Lower leg skin (tissue), 4 donors: ENCODE measurements at regions not wholly inside any gene's neighbourhood (a gene's known extent, or its start where the extent isn't known, plus 50 kb on each side); places are given as distances from the start of the nearest gene placed in this dataset.

Experiments
- DNase-seq, 2 donors: peaks; one replicate each; pipeline ENCODE4 v3.0.0-alpha.2; 2019; ENCODE audit warnings: low spot score in 2 of 2
- H3K4me3 ChIP-seq: fragments of 200-600 bp; sonication (generic); 2 replicates; pipeline ENCODE4 v1.5.1; 2017; ENCODE audit warnings: mild to moderate bottlenecking, low read depth; ENCODE audit not compliant: poor library complexity, severe bottlenecking
- CTCF ChIP-seq, 3 donors: fragments of 450-650 bp; IDR thresholded peaks; one replicate each; pipeline ENCODE4 v1.5.1; 2016; ENCODE audit warnings: antibody characterized with exemption in 3 of 3, mild to moderate bottlenecking in 3 of 3, moderate library complexity in 2 of 3
- POLR2A ChIP-seq, 2 donors: fragments of 450-650 bp; IDR thresholded peaks; one replicate each; pipeline ENCODE4 v1.6.1; 2016 to 2017; ENCODE audit warnings: antibody characterized with exemption in 2 of 2, mild to moderate bottlenecking in 1 of 2, moderate library complexity in 1 of 2
- WGBS, 2 donors: methylation state at CpG; one replicate each; pipeline ENCODE4 v1.1.5; 2018; 5-methylcytosine and 5-hydroxymethylcytosine counted together
- intact Hi-C: fragments of 100-400 bp; cut with DNase I; formaldehyde crosslinking; loops from one replicate; pipeline ENCODE4 v1.15.0; 2023; ENCODE audit warnings: low total_unique reads

- DNase-seq = no peak
- no peak overlapping the region for H3K4me3 ChIP-seq
- TF ChIP-seq CTCF (IDR thresholded peaks at IDR 0.05) = no peak
- no peak for TF ChIP-seq POLR2A (IDR thresholded peaks at IDR 0.05)
- 68 to 74% methylated on average over 1 of the region's 1 CpG for WGBS, 2 donors
- intact Hi-C loops = no loop called here
Measured at GRCh38 chr16:77030600-77030999, 160.4 kb upstream of the MON1B start.

GRCh38 chr16:77033516-77033915 lies 157.5 kb upstream of the MON1B start:
- intact Hi-C loops = no loop called here
- 57 to 58% methylated on average over 2 of the region's 2 CpGs for WGBS, 2 donors
- no peak for DNase-seq
- TF ChIP-seq CTCF (IDR thresholded peaks at IDR 0.05) (no peak), POLR2A (IDR thresholded peaks at IDR 0.05) (no peak)
- H3K4me3 ChIP-seq = no peak overlapping the region

- TF ChIP-seq CTCF (IDR thresholded peaks at IDR 0.05) (no peak), POLR2A (IDR thresholded peaks at IDR 0.05) (no peak)
- H3K4me3 ChIP-seq = no peak overlapping the region
- no peak for DNase-seq
- intact Hi-C loops = no loop called here
Measured at GRCh38 chr16:77035361-77035760, 155.6 kb upstream of the MON1B start.

- TF ChIP-seq CTCF (IDR thresholded peaks at IDR 0.05) = no peak
- no peak for TF ChIP-seq POLR2A (IDR thresholded peaks at IDR 0.05)
- 81 to 83% methylated on average over 2 of the region's 2 CpGs for WGBS, 2 donors
- DNase-seq = no peak
- H3K4me3 ChIP-seq = no peak overlapping the region
- intact Hi-C loops = no loop called here
Measured at GRCh38 chr16:77037696-77038347, 153.2 kb upstream of the MON1B start.

GRCh38 chr16:77041468-77041867 lies 149.5 kb upstream of the MON1B start:
- H3K4me3 ChIP-seq = no peak overlapping the region
- no peak for DNase-seq
- intact Hi-C loops = no loop called here
- no peak for TF ChIP-seq POLR2A (IDR thresholded peaks at IDR 0.05)
- no peak for TF ChIP-seq CTCF (IDR thresholded peaks at IDR 0.05)
- 74 to 87% methylated on average over 5 of the region's 5 CpGs for WGBS, 2 donors

- intact Hi-C loops = no loop called here
- TF ChIP-seq POLR2A (IDR thresholded peaks at IDR 0.05) (no peak), CTCF (IDR thresholded peaks at IDR 0.05) (no peak)
- DNase-seq = no peak
- WGBS, 2 donors = 95 to 96% methylated on average over 1 of the region's 1 CpG
- H3K4me3 ChIP-seq = no peak overlapping the region
Measured at GRCh38 chr16:77043076-77043475, 147.9 kb upstream of the MON1B start.
